Muscle layer of duodenum (tissue), 2 donors: ENCODE measurements at regions not wholly inside any gene's neighbourhood (a gene's known extent, or its start where the extent isn't known, plus 50 kb on each side); places are given as distances from the start of the nearest gene placed in this dataset.

Experiments used
- H3K27ac ChIP-seq: one replicate; pipeline ENCODE4 v1.7.0; 2013; ENCODE audit warnings: mild to moderate bottlenecking, low read length
- H3K27me3 ChIP-seq: one replicate; pipeline ENCODE4 v1.7.0; 2013; ENCODE audit warnings: low read depth, mild to moderate bottlenecking, control low read depth, low read length
- H3K36me3 ChIP-seq, 2 donors: one replicate each; pipeline ENCODE4 v1.7.0; 2013; ENCODE audit warnings: low read length in 2 of 2, control low read depth in 1 of 2, mild to moderate bottlenecking in 1 of 2; ENCODE audit not compliant: insufficient read depth in 2 of 2, control insufficient read depth in 1 of 2
- H3K4me1 ChIP-seq, 2 donors: one replicate each; pipeline ENCODE4 v1.7.0; 2013; ENCODE audit warnings: low read length in 2 of 2, mild to moderate bottlenecking in 2 of 2, control low read depth in 1 of 2, moderate library complexity in 1 of 2; ENCODE audit not compliant: insufficient read depth in 2 of 2, control insufficient read depth in 1 of 2
- H3K4me3 ChIP-seq, 2 donors: one replicate each; pipeline ENCODE4 v1.7.0; 2013; ENCODE audit warnings: low read length in 2 of 2, low read depth in 1 of 2, mild to moderate bottlenecking in 1 of 2
- H3K9me3 ChIP-seq, 2 donors: one replicate each; pipeline ENCODE4 v1.7.0; 2013; ENCODE audit warnings: low read length in 2 of 2, control low read depth in 1 of 2, mild to moderate bottlenecking in 1 of 2; ENCODE audit not compliant: control insufficient read depth in 1 of 2
- donor health status: healthy.

GRCh38 chr12:67524861-67525616, 123.5 kb upstream of the DYRK2 start:
- Histone ChIP-seq H3K27me3 (no peaks in the 10 kb centered on the region), H3K27ac (no peak overlapping the region), H3K36me3 (no peaks in the 10 kb centered on the region), H3K9me3 (no peaks in the 10 kb centered on the region), H3K4me1 (no peaks in the 10 kb centered on the region), H3K4me3 (no peak overlapping the region)

GRCh38 chr12:67525617-67525884, 123.0 kb upstream of the DYRK2 start:
- Histone ChIP-seq H3K27me3 (no peaks in the 10 kb centered on the region), H3K27ac (no peak overlapping the region), H3K36me3 (no peaks in the 10 kb centered on the region), H3K4me1 (no peaks in the 10 kb centered on the region), H3K9me3 (no peaks in the 10 kb centered on the region), H3K4me3 (no peak overlapping the region)

- Histone ChIP-seq H3K9me3 (no peaks in the 10 kb centered on the region), H3K36me3 (no peaks in the 10 kb centered on the region), H3K27ac (no peak overlapping the region), H3K27me3 (no peaks in the 10 kb centered on the region), H3K4me3 (no peak overlapping the region), H3K4me1 (no peaks in the 10 kb centered on the region)
Measured at GRCh38 chr12:67526129-67526528, 122.4 kb upstream of the DYRK2 start.

GRCh38 chr12:67531051-67531450, 117.5 kb upstream of the DYRK2 start:
- no peaks in the 10 kb centered on the region for H3K9me3 ChIP-seq
- peaks cover 0 to 4% of the 10 kb centered on the region in 2 donors for H3K4me1 ChIP-seq
- no peaks in the 10 kb centered on the region for H3K27me3 ChIP-seq
- no peak overlapping the region for H3K4me3 ChIP-seq
- no peak overlapping the region for H3K27ac ChIP-seq
- H3K36me3 ChIP-seq, result no peaks in the 10 kb centered on the region

- Histone ChIP-seq H3K36me3 (no peaks in the 10 kb centered on the region), H3K4me1 (peaks cover 0 to 4% of the 10 kb centered on the region in 2 donors), H3K27me3 (no peaks in the 10 kb centered on the region), H3K27ac (no peak overlapping the region), H3K4me3 (no peak overlapping the region), H3K9me3 (no peaks in the 10 kb centered on the region)
Measured at GRCh38 chr12:67531501-67531900, 117.0 kb upstream of the DYRK2 start.

- H3K9me3 ChIP-seq, result no peaks in the 10 kb centered on the region
- H3K4me3 ChIP-seq, result no peak overlapping the region
- H3K27me3 ChIP-seq, result no peaks in the 10 kb centered on the region
- peaks cover 0 to 4% of the 10 kb centered on the region in 2 donors for H3K4me1 ChIP-seq
- H3K27ac ChIP-seq, result no peak overlapping the region
- H3K36me3 ChIP-seq, result no peaks in the 10 kb centered on the region
Measured at GRCh38 chr12:67533159-67533558, 115.4 kb upstream of the DYRK2 start.

GRCh38 chr12:67534046-67534445, 114.5 kb upstream of the DYRK2 start:
- H3K9me3 ChIP-seq, result no peaks in the 10 kb centered on the region
- H3K27me3 ChIP-seq, result no peaks in the 10 kb centered on the region
- H3K4me3 ChIP-seq, result no peak overlapping the region
- no peaks in the 10 kb centered on the region for H3K36me3 ChIP-seq
- H3K27ac ChIP-seq, result no peak overlapping the region
- peaks cover 0 to 4% of the 10 kb centered on the region in 2 donors for H3K4me1 ChIP-seq

GRCh38 chr12:67534681-67535080, 113.9 kb upstream of the DYRK2 start:
- H3K9me3 ChIP-seq, result no peaks in the 10 kb centered on the region
- H3K27ac ChIP-seq, result no peak overlapping the region
- peaks cover 0 to 4% of the 10 kb centered on the region in 2 donors for H3K4me1 ChIP-seq
- H3K36me3 ChIP-seq, result no peaks in the 10 kb centered on the region
- H3K27me3 ChIP-seq, result no peaks in the 10 kb centered on the region
- H3K4me3 ChIP-seq, result no peak overlapping the region

- Histone ChIP-seq H3K4me3 (no peak overlapping the region), H3K27me3 (no peaks in the 10 kb centered on the region), H3K27ac (no peak overlapping the region), H3K36me3 (no peaks in the 10 kb centered on the region), H3K9me3 (no peaks in the 10 kb centered on the region), H3K4me1 (peaks cover 0 to 4% of the 10 kb centered on the region in 2 donors)
Measured at GRCh38 chr12:67535176-67535575, 113.4 kb upstream of the DYRK2 start.

- H3K36me3 ChIP-seq, result no peaks in the 10 kb centered on the region
- no peak overlapping the region for H3K27ac ChIP-seq
- peaks cover 0 to 4% of the 10 kb centered on the region in 2 donors for H3K4me1 ChIP-seq
- no peaks in the 10 kb centered on the region for H3K9me3 ChIP-seq
- H3K27me3 ChIP-seq, result no peaks in the 10 kb centered on the region
- H3K4me3 ChIP-seq, result no peak overlapping the region
Measured at GRCh38 chr12:67535971-67536370, 112.6 kb upstream of the DYRK2 start.

- no peaks in the 10 kb centered on the region for H3K9me3 ChIP-seq
- no peaks in the 10 kb centered on the region for H3K36me3 ChIP-seq
- H3K4me1 ChIP-seq, result peaks cover 0 to 4% of the 10 kb centered on the region in 2 donors
- no peaks in the 10 kb centered on the region for H3K27me3 ChIP-seq
- H3K27ac ChIP-seq, result no peak overlapping the region
- H3K4me3 ChIP-seq, result no peak overlapping the region
Measured at GRCh38 chr12:67539329-67539728, 109.2 kb upstream of the DYRK2 start.

- H3K4me3 ChIP-seq, result no peak overlapping the region
- peaks cover 0 to under 1% of the 10 kb centered on the region in 2 donors for H3K4me1 ChIP-seq
- no peaks in the 10 kb centered on the region for H3K9me3 ChIP-seq
- no peaks in the 10 kb centered on the region for H3K36me3 ChIP-seq
- H3K27ac ChIP-seq, result no peak overlapping the region
- H3K27me3 ChIP-seq, result no peaks in the 10 kb centered on the region
Measured at GRCh38 chr12:67539946-67540345, 108.6 kb upstream of the DYRK2 start.
